HG03469 (cell line): ENCODE measurements at regions not wholly inside any gene's neighbourhood (a gene's known extent, or its start where the extent isn't known, plus 50 kb on each side); places are given as distances from the start of the nearest gene placed in this dataset.
"Not testable (repeated sequence)": the region's sequence is repeated elsewhere in the genome, so short reads cannot be mapped to it uniquely, and the experiment has no call there.

ENCODE experiments used
- ATAC-seq: cut with Tn5 transposase; IDR thresholded peaks from one replicate; pipeline ENCODE4 v1.9.1; 2021; ENCODE audit warnings: mild to moderate bottlenecking, moderate library complexity, moderate number of reproducible peaks; ENCODE audit not compliant: unreplicated experiment

DNA sequence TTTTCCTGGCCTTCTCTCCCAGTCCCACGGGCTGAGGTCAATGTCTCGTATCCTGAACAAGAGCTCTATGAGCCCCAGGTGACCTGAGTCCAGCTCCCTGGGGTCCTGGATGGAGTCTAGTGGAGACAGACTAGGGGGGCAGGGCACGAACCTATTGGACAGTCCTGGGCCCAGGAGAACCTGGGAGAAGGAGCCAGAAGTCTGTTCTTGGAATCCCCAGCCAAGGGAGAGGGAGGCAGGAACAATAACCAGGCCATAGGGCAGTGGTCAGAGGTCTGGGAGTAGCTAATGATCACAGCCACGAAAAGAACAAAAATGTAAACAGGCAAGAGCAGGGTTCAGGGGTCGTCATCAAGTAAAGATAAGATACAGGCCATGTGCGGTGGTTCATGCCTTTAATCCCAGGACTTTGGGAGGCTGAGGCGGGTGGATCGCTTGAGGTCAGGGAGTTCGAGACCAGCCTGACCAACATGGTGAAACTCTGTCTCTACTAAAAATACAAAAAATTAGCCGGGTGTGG lies 60.8 kb downstream of the COPRS start:
- no peak for ATAC-seq

DNA sequence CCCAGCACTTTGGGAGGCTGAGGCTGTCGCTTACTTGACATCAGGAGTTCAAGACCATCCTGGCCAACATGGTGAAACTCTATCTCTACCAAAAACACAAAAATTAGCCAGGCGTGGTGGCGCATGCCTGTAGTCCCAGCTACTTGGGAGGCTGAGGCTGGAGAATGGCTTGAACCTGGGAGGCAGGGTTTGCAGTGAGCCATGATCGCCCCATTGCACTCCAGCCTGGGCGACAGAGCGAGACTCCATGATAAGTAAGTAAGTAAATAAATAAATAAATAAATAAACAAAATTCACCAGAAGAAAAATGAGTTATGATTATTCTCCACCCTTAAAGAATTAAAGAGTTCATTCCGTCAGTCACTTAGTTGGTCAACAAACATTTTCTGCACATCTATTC lies 63.1 kb downstream of the COPRS start:
- not testable (repeated sequence) for ATAC-seq

DNA sequence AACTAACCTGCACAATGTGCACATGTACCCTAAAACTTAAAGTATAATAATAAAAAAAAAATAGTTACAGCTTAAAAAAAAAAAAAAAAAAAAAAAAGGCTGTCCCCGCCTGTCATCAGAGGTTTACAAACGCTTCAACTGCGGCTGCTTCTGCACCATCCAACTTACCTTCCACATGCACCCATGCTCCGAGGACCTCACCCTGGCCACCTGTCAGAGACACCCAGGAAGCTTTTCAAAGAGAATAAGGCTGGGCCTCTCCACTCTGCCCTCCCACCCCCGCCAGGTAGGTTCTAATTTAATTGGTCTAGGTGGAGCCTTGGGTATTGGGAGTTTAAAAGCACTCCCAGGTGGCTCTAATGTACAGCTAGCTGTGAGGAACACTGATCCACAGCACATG lies 64.9 kb downstream of the COPRS start:
- no peak for ATAC-seq

DNA sequence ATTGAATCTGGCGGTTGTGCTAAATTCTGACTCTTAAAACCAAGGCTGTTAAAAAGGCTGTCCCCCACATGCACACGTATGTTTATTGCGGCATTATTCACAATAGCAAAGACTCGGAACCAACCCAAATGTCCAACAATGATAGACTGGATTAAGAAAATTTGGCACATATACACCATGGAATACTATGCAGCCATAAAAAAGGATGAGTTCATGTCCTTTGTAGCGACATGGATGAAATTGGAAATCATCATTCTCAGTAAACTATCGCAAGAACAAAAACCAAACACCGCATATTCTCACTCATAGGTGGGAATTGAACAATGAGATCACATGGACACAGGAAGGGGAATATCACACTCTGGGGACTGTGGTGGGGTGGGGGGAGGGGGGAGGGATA lies 65.4 kb downstream of the COPRS start:
- ATAC-seq: not testable (repeated sequence)

DNA sequence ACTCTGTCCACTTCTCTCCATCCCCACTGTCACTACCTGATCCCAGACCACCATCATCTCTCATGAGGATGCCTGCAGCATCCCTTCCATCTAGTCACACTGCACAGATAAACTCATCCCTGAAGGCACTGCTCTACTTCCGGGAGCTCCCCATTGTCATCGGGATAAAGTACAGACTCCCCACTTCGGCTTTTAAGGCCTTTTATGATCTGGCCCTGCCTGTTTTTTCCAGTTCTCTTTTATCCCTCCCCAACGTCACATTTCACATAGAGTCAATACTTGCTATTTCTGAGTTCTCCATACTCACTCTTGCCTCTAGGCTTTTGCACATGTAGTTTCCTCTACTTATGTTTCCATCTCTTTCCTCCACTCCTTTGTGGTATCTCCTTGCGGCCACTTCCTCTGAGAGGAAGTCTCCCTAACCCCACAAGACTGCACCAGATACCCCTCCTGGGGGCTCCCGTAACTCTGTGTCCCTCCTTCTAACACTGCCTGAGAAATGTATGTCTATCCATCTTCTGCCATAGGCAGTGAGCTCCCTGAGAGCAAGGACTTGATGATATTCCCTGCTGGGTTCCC lies 66.9 kb downstream of the COPRS start:
- no peak for ATAC-seq

DNA sequence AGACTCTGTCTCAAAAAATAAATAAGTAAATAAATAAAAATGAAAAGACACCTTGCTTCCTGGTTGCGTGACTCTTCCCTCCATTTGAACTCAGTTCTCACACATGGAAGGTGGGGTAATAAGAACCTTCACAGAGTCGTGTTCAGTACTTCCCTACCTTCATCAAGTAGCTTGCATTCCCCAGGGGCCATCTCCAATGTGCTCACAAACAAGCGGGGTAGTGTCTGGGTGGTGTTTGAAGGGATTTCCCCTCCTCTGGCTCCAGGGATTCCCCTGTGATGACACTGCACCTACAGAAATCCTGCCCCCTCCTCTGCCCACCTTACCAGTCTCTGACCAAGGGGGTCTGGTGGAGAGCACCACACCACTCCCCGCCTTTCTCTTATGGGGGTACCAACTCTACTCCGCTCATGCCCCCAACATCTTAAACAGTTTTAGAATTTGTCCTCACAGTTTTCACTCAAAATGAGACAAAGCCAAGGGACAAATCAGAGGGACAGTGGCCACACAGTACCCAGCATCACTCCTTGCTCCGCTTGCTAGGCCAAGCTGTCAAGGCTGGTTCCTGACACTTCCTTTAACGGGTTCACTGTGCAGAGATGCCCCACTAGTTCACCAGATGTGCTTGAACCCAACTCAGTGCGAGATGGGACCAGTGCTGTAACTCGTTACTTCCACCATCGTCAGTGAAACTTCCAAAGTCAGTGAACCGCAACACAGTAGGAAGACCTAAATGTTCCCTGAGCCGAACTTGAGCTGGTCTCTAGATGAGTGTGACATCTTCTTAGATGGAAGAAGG lies 69.1 kb downstream of the COPRS start:
- ATAC-seq: no peak

DNA sequence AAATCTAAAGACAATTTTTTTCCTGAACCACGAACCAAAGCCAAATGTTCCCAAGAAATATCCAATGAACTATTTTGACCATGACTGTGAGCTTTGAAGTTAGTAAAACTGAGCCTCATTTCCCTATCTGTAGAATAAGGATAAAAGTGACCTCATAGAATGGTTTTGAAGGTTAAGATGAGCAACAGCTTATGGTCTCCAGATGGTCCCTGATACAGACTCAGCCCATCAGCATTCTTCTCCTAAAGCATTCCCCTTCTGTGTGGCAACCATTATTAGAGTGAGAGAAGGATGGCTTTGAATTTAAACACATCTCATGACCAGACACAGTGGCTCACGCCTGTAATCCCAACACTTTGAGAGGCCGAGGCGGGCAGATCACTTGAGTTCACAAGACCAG lies 70.1 kb downstream of the COPRS start:
- ATAC-seq: no peak

DNA sequence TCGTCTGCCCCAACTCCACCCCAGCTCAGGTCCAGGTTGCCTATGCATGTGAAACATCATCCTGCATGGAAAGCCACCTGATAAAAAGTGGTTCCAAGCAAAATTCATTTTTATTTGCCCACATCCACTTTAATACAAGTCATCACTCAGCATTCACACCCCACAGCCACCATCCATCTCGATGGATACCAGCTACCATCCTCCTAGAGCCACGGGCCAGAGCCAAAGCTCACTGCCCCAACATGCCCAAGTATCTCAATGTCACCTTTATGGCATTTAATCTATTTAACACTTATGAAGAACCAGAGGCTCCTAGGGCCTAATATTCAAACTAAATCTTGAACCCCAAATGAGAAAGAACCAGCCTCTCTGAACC lies 70.5 kb downstream of the COPRS start:
- no peak for ATAC-seq

DNA sequence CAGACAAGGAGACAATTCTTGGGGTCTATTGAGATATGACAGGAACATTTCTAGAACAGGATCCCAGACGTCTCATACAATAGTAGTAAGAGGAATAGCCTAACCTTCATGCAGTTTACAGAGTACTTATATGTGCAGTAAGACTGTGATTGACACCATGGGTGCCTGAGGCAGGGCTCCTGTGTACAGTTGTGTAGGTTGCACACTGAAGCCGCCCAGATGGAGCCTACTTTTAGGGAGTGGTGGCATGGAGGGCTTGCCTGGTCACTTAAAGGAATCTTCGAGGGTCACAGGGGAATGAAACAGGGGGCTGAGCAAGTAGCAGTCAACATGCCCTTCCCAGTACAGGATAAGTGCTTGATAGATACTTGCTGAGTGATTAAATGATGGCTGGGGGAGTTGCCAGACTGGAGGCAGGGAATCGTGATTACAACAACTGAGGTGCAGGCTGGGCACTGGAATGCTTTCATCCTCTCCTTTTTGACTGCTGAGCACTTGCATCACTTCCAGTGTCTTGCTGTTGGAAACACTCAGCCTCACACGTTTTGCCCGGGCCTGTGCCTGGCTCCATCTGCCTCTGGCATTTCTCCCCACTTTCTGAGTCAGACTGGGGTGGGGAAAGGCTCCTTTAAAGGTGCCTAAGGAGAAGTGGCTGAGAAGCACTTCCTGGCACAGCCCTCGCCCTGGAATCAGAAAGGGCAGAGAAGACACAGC lies 71.0 kb downstream of the COPRS start:
- ATAC-seq: no peak

DNA sequence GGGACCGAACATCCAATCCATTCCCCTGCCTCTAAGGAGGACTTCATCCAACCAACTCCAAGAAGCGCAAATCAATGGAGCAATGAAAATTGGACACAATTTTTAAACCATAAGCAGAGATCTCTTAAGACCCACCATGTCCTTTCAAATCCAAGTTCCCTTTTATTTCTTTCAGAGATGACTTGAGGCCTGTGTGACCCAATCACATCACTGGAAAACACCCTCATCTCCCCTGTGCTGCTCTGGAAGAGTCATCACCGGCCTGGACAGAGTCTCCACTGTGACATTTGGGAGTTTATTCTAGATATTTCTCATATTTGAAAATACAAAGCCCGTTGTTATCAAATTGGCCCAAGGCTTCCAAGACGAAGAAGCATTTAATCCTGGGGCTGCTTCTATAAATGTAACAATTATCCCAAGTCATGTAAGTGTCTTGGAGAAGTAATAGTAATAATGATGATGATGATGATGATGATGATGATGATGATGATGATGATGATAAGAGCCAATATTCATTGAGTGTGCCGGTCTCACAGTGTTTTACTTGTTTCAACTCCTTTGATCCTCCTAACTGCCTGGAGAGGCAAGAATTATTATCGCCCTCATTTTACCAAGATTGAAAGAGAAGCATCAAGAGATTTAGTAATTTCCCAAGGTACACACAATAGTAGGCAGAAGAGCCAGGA lies 72.1 kb downstream of the COPRS start:
- ATAC-seq: no peak

DNA sequence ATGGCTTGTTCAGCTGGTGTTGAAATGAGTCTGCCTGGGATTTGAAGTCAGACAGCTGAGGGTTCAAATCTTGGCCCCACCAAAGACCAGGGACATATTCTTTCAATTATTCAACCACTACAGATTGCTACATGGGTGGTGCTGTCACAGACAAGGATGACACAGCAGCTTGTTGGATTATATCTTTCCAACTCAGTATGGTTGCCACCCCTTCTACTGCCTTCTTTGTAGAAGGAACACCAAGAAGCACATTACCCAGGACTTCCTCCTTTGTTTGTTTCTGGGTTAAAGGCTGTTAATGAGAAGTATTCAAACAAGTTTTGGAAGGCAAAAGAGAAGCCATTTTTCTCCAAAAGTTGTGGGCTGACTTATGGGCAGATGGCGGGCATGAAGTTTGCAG lies 78.6 kb downstream of the COPRS start:
- no peak for ATAC-seq

DNA sequence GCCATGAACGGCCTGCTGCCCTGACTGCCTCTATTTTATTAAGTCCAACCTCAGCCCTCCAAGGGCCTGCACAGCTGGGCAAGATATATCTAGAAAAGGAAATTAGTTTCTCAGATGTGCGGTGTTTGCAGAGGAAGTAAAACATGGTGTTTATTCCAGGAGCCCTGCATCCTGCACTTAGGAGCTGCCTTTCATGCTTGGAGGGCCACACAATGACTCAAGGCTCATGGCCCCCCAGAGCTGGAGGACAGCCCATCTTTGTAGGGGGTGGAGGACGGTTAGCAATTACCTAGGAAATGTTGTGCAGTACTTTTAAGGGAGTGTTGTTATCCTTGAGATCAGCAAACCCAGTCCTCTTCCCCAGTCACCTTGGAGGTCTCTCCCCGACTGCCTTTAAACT lies 80.5 kb downstream of the COPRS start:
- no peak for ATAC-seq

DNA sequence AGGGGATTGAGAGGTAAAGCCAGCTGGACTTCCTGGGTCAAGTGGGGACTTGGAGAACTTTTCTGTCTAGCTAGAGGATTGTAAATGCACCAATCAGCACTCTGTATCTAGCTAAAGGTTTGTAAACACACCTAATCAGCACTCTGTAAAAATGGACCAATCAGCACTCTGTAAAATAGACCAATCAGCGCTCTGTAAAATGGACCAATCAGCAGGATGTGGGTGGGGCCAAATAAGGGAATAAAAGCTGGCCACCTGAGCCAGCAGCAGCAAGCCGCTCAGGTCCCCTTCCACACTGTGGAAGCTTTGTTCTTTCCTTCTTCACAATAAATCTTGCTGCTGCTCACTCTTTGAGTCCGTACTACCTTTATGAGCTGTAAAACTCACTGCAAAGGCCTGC lies 87.7 kb downstream of the COPRS start:
- ATAC-seq: not testable (repeated sequence)

DNA sequence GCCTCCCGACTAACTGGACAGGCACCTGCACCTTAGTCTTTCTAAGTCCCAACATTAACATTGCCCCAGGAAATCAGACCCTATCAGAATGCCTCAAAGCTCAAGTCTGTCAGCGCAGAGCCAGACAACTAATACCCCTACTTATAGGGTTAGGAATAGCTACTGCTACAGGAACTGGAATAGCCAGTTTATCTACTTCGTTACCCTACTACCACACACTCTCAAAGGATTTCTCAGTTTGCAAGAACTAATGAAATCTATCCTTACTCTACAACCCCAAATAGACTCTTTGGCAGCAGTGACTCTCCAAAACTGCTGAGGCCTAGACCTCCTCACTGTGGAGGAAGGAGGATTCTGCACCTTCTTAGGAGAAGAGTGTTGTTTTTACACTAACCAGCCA lies 88.5 kb downstream of the COPRS start:
- ATAC-seq: not testable (repeated sequence)

DNA sequence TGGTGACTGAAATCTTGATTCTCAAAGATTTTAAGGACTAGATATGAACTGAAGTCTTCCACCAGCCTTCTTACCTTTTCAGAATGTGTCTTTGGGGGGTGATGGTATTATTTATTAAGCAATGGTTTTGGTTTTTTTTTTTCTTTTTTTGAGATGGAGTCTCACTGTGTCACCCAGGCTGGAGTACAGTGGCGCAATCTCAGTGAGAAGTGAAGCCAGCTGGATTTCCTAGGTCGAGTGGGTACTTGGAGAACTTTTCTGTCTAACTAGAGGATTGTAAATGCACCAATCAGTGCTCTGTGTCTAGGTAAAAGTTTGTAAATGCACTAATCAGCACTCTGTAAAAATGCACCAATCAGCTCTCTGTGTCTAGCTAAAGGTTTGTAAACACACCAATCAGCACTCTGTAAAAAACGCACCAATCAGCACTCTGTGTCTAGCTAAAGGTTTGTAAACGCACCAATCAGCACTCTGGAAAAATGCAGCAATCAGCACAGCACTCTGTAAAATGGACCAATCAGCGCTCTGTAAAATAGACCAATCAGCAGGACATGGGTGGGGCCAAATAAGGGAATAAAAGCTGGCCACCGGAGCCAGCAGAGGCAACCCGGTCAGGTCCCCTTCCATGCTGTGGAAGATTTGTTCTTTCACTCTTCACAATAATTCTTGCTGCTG lies 97.1 kb downstream of the COPRS start:
- ATAC-seq: not testable (repeated sequence)

DNA sequence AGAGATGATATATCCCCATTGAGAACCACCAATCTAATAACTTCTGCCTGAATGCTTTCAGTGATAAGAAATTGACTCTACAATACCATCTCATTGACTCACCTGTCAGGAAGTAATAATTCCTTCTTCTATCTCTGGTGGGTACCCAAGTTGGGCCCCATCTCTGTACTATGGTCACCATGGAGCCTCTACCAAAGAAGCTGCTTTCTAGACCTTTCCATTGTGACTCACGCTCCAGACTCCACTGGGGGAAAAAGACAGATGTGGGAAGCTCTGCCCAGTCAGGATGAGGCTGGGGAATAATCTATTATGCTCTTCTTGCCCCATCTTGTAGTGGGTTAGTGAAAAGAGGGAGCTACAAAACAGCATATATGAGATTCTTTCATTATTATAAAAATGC lies 100.4 kb downstream of the COPRS start:
- no peak for ATAC-seq

DNA sequence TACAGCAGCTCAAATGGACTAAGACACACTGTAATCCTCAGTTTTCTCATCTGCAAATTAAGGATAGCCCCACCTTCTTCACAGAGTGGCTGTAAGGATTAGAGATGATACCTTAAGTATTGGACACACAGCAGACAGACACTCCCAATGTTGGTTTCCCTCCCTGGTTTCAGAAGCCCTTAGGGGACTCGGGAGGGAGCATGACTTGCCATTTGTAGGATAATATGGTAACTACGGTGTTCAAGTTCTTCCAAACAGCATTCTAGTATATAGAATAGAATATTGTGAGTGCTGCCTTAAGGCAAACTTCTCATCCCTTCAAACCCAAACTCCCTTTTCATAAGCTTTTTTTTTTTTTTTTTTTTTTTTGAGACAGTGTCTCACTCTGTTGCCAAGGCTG lies 101.9 kb downstream of the COPRS start:
- ATAC-seq: no peak

DNA sequence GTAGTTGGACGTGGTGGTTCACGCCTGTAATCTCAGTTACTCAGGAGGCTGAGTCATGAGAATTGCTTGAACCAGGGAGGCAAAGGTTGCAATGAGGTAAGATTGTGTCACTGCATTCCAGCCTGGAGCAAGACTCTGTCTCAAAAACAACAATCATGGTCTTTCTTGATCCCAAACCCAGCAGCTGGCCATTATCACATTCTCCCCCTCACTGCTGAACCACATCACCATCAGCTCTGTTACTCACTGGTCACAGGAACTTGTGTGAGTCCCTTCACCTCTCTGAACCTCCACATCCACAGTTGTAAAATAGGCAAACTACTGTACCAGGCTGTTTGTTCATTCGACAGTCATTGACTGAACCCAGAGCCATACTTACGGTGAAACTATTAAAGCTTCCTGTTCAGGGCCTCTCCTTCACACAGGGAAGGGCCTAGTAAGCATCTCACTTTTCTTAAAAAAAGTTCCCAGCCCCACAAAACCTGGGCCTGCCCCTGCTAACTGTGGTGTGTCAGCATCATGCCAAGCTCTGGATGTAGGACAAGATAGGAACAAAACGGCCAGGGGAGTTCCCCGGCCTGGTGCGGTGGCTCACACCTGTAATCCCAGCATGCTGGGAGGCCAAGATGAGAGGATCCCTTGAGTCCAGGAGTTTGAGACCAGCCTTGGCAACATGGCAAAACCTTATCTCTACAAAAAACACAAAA lies 104.7 kb downstream of the COPRS start:
- ATAC-seq: no peak

DNA sequence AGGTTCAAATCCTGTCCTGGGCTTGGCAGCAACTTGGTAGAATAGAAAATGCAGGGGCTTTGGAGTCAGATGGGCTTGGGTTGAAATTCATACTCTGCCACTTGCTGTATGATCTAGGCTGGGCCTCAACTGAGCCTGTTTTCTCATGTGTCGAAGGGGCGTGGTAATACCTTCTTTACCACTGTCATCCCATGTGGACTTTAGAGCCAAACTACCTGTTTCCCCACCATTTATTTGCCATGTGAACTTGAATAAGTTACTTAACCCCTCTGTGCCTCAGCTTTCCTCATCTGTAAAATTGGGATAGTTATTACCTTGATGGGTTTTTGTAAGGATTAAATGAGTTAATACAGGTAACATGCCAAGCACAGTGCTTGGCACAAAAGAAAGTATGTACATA lies 106.0 kb downstream of the COPRS start:
- no peak for ATAC-seq

DNA sequence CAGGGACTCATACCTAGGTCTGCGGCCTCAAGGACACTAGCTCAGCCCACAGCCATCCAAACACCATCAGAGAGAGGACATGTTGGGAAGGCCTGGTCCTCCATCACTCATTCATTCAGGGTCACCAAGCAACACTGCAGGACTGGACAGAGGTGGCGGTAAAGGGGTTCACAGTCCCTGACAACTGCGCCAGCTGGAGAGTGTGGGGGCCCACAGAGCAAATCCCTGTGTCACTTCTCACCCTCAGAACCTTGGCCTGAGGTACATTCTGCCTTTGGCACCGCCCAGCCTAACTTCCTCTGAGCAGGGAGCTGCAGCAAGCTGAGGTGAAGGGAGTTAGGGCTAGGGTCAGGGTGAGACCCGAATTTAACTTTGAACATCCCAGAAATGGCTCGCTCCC lies 106.5 kb downstream of the COPRS start:
- ATAC-seq: no peak
